BJ (cell line): ENCODE measurements at regions not wholly inside any gene's neighbourhood (a gene's known extent, or its start where the extent isn't known, plus 50 kb on each side); places are given as distances from the start of the nearest gene placed in this dataset.

ENCODE experiments used
- CTCF ChIA-PET: fragments of 350-600 bp; formaldehyde crosslinking; extraction: SDS; loops from one replicate; lab custom pipeline; 2021; ENCODE audit warnings: antibody characterized with exemption, inconsistent platforms; lab: Yijun Ruan, JAX
- POLR2A ChIA-PET: fragments of 300-600 bp; sonication (Branson Sonifier 250); formaldehyde crosslinking; extraction: SDS; loops from one replicate; lab custom pipeline; 2021; ENCODE audit warnings: antibody characterized with exemption; lab: Charles Lee
- DNase-seq: peaks from one replicate; pipeline ENCODE4 v3.0.0-alpha.2; 2011; ENCODE audit warnings: low read depth
- H3K27me3 ChIP-seq: 2 replicates; pipeline ENCODE4 v1.6.0; 2011; ENCODE audit warnings: low read length; ENCODE audit not compliant: control insufficient read depth, insufficient read depth
- H3K36me3 ChIP-seq: 2 replicates; pipeline ENCODE4 v1.5.1; 2011; ENCODE audit warnings: low read length; ENCODE audit not compliant: control insufficient read depth, insufficient read depth
- H3K4me3 ChIP-seq: 2 replicates; pipeline ENCODE4 v1.5.1; 2011; ENCODE audit warnings: low read depth, mild to moderate bottlenecking, control low read depth, low read length
- TF ChIP-seq, protein P1 (sequence below): IDR thresholded peaks from 2 replicates; pipeline ENCODE4 v1.5.1; 2011; ENCODE audit warnings: low read depth, mild to moderate bottlenecking, control low read depth, inconsistent platforms, low read length, moderate library complexity; ENCODE audit not compliant: insufficient read depth

DNA sequence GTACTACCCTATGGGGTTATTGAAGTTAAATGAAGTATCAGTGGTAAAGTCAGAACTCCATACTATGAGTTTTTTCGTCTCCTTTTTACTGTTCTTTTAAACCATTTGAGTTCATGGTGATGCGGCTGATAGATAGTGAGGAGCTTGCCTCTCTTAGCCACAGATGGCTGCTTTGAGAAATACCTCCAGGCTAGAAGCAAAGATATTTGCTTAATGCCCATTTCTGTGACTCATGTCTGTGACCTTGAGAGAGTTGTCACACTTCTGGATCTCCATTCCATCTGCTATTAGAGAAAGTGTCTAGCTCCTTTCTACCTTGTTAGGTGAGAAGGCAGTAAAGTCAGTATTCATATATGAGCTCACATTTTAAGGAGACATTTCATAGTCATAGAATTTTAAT lies 89.5 kb upstream of the PLXNA2 start:
- Histone ChIP-seq H3K4me3 (no peak overlapping the region), H3K36me3 (no peaks in the 10 kb centered on the region), H3K27me3 (no peaks in the 10 kb centered on the region)
- POLR2A ChIA-PET, result no interaction called here
- DNase-seq, result no peak
- CTCF ChIA-PET, result no interaction called here
- TF ChIP-seq, protein P1, sequence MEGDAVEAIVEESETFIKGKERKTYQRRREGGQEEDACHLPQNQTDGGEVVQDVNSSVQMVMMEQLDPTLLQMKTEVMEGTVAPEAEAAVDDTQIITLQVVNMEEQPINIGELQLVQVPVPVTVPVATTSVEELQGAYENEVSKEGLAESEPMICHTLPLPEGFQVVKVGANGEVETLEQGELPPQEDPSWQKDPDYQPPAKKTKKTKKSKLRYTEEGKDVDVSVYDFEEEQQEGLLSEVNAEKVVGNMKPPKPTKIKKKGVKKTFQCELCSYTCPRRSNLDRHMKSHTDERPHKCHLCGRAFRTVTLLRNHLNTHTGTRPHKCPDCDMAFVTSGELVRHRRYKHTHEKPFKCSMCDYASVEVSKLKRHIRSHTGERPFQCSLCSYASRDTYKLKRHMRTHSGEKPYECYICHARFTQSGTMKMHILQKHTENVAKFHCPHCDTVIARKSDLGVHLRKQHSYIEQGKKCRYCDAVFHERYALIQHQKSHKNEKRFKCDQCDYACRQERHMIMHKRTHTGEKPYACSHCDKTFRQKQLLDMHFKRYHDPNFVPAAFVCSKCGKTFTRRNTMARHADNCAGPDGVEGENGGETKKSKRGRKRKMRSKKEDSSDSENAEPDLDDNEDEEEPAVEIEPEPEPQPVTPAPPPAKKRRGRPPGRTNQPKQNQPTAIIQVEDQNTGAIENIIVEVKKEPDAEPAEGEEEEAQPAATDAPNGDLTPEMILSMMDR, result no peak

DNA sequence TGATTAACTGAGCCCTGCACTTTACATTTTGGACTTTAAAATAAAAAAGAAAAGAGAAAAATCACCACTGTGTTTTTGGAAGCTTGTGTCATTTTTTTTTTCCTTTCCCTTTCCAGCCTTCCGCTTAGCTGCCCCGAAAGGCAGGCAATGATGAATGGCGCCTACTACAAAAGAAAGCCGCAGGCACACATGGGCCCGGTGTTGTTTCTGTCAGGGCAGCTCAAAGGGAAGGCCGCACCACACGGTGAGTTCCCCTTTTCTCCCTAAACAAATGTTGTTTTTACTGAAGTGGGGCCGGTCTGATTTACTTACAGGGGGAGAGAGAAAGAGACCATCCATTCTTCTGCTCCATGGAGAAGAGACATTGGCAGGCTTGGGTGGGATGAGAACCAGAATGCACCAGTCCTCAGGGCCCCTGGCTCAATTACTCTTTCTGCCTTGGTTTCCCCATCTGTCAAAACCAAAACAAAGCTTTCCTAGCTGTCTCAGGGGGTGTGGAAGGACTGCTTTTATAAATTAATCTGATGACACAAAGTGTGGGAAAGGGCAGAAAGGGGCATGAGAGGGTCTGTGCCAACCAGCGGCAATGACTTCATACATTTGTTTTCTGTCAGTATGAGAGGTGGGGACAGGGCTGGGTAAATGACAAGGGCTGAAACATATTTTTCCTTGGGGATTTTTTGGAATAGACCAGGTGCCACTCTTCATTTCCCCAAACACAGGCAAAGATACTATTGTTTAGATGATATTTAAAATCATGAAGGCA lies 91.4 kb upstream of the PLXNA2 start:
- Histone ChIP-seq H3K4me3 (no peak overlapping the region), H3K27me3 (no peaks in the 10 kb centered on the region), H3K36me3 (no peaks in the 10 kb centered on the region)
- ChIA-PET CTCF (no interaction called here), POLR2A (no interaction called here)
- DNase-seq, result no peak
- TF ChIP-seq, protein P1, result no peak

DNA sequence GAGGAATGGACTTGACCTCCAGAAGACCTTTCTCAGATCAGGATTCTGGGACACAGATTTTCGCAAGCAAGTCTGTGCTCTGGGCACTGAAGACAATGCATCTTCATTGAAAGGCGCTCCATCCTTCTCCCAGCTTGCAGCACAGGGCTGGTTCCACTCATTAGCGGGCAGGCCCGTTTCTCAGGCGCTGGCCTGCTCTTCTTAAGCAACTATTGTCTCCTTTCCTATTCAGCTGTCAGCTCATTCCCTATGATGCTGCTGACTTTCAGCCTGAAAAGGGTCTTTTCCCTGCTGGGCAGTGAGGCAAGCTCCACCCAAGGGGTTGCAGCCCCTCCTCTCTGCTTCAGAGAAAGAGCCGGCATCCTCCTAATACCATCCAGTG lies 91.9 kb upstream of the PLXNA2 start:
- ChIA-PET POLR2A (no interaction called here), CTCF (no interaction called here)
- TF ChIP-seq, protein P1, result no peak
- Histone ChIP-seq H3K4me3 (no peak overlapping the region), H3K27me3 (no peaks in the 10 kb centered on the region), H3K36me3 (no peaks in the 10 kb centered on the region)
- DNase-seq, result no peak

DNA sequence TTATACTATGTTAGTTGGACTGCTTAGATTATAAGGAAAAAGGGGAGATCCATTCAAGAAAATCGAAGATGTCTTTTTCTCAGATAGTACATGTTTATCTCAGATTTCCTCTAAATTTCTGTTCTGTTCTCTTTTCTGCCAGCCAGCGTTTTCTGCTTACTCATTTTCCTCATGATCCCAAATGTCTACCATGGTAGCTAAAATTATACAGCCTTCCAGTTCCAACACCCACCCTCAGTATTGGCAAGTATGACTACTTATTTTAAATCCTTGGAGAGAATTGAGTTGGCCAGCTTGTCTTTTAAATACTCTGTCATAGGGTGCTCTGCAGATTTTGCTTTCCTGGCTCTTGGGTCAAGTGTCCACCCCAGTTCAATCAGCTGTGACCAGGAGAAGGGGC lies 95.7 kb upstream of the PLXNA2 start:
- ChIA-PET POLR2A (no interaction called here), CTCF (no interaction called here)
- DNase-seq, result no peak
- H3K36me3 ChIP-seq, result no peaks in the 10 kb centered on the region
- no peaks in the 10 kb centered on the region for H3K27me3 ChIP-seq
- H3K4me3 ChIP-seq, result no peak overlapping the region
- TF ChIP-seq, protein P1, result no peak

DNA sequence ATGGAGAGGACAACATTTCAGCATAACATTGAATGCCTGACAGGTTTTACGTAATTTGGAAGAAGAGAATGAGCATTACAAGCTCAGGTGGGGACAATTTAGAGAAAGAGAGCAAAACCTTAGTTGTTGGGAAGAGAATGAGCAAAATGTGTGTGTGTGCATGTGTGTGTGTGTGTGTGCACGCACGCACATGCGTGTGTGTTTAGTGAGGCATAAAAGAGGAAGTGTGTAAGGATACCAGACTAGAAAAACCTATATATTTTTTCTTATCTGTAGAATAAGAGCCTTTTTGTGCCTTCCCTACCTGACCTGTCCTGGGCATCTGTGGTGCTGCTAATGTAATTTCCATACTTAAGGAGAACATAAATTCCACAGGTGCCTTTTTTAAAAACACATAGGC lies 99.0 kb upstream of the PLXNA2 start:
- POLR2A ChIA-PET, result no interaction called here

More for the DNA sequence above, 99.0 kb upstream of the PLXNA2 start:
- no peaks in the 10 kb centered on the region for H3K36me3 ChIP-seq
- H3K27me3 ChIP-seq, result no peaks in the 10 kb centered on the region
- no peak overlapping the region for H3K4me3 ChIP-seq
- TF ChIP-seq, protein P1, result no peak
- CTCF ChIA-PET, result interaction anchor here (1.5 kb wide), 1 partner anchor 11 kb away, joined by 3 read pairs; no protein-coding TSS in a partner anchor
- no peak for DNase-seq
